Mucosa of descending colon (tissue), 3 donors: ENCODE measurements at regions not wholly inside any gene's neighbourhood (a gene's known extent, or its start where the extent isn't known, plus 50 kb on each side); places are given as distances from the start of the nearest gene placed in this dataset.
A peak's percentile ranks its signal among the peaks of the same experiment; 100 is the strongest.

Experiments used
- ATAC-seq: fragments of 200-7000 bp; cut with Tn5 transposase; one replicate; pipeline ENCODE4 v1.9.1; 2020; ENCODE audit warnings: mild to moderate bottlenecking, moderate library complexity
- DNase-seq, 3 donors: peaks; one replicate each; pipeline ENCODE4 v3.0.0-alpha.2; 2020
- H3K36me3 ChIP-seq: fragments of 200-600 bp; one replicate; pipeline ENCODE4 v1.8.0; 2021; ENCODE audit warnings: low read depth, mild to moderate bottlenecking
- H3K4me1 ChIP-seq: fragments of 200-600 bp; one replicate; pipeline ENCODE4 v1.8.0; 2021; ENCODE audit warnings: low read depth, mild to moderate bottlenecking
- H3K4me3 ChIP-seq: fragments of 200-600 bp; one replicate; pipeline ENCODE4 v1.8.0; 2021; ENCODE audit warnings: mild to moderate bottlenecking
- H3K9me3 ChIP-seq: fragments of 200-600 bp; one replicate; pipeline ENCODE4 v1.8.0; 2021; ENCODE audit warnings: mild to moderate bottlenecking
- CTCF ChIP-seq: fragments of 200-600 bp; IDR thresholded peaks from one replicate; pipeline ENCODE4 v1.8.0; 2022; ENCODE audit warnings: antibody characterized with exemption, mild to moderate bottlenecking
- intact Hi-C, 2 donors: fragments of 100-400 bp; cut with DNase I in 1 of 2; cut with micrococcal nuclease in 1 of 2; formaldehyde crosslinking; loops; one replicate each; pipeline versions ENCODE4 v1.11.0 to v1.11.1; 2022; cut with DNase I, micrococcal nuclease
- donor health status: DM: no; HTN: no; CAD: no; lungs with moderate emphysema.
- donor health status: DM: no; HTN: no; CAD: no.
- donor health status: DM: no; HTN: yes; CAD: no.

GRCh38 chr5:30548580-30549305 lies 644.7 kb upstream of the CDH6 start:
- intact Hi-C loops: no loop called here
- TF ChIP-seq CTCF: no peak
- ATAC-seq: no peak

GRCh38 chr5:30540150-30540549 lies 653.3 kb upstream of the CDH6 start:
- H3K4me3 ChIP-seq: no peak overlapping the region
- intact Hi-C loops: no loop called here
- H3K36me3 ChIP-seq: no peaks in the 10 kb centered on the region
- no peak for DNase-seq
- H3K9me3 ChIP-seq: no peaks in the 10 kb centered on the region
- TF ChIP-seq CTCF: no peak
- no peak for ATAC-seq
- no peaks in the 10 kb centered on the region for H3K4me1 ChIP-seq

More at GRCh38 chr5:30548580-30549305, 644.7 kb upstream of the CDH6 start:
- Histone ChIP-seq H3K36me3 (no peaks in the 10 kb centered on the region), H3K4me3 (no peak overlapping the region), H3K4me1 (no peaks in the 10 kb centered on the region), H3K9me3 (no peaks in the 10 kb centered on the region)
- DNase-seq: no peak

GRCh38 chr5:30539004-30539634 lies 654.4 kb upstream of the CDH6 start:
- Histone ChIP-seq H3K4me3 (no peak overlapping the region), H3K36me3 (no peaks in the 10 kb centered on the region), H3K4me1 (no peaks in the 10 kb centered on the region), H3K9me3 (no peaks in the 10 kb centered on the region)
- DNase-seq (peak in 1 of 3 donors; percentile 28), ATAC-seq (no peak)
- intact Hi-C loops: no loop called here
- TF ChIP-seq CTCF: no peak

- ATAC-seq (no peak), DNase-seq (no peak)
- H3K36me3 ChIP-seq: no peaks in the 10 kb centered on the region
- no peak overlapping the region for H3K4me3 ChIP-seq
- intact Hi-C loops: no loop called here
- H3K9me3 ChIP-seq: no peaks in the 10 kb centered on the region
- TF ChIP-seq CTCF: no peak
- no peaks in the 10 kb centered on the region for H3K4me1 ChIP-seq
These were observed 668.1 kb upstream of the CDH6 start for GRCh38 chr5:30525353-30525752.

GRCh38 chr5:30524428-30524827 lies 669.1 kb upstream of the CDH6 start:
- H3K9me3 ChIP-seq: no peaks in the 10 kb centered on the region
- no peaks in the 10 kb centered on the region for H3K4me1 ChIP-seq
- no peak for DNase-seq
- no peak for TF ChIP-seq CTCF
- intact Hi-C loops: no loop called here
- H3K36me3 ChIP-seq: no peaks in the 10 kb centered on the region
- H3K4me3 ChIP-seq: no peak overlapping the region
- no peak for ATAC-seq
